ENCODE measurements at regions not wholly inside any gene's neighbourhood (a gene's known extent, or its start where the extent isn't known, plus 50 kb on each side); places are given as distances from the start of the nearest gene placed in this dataset.

DNA sequence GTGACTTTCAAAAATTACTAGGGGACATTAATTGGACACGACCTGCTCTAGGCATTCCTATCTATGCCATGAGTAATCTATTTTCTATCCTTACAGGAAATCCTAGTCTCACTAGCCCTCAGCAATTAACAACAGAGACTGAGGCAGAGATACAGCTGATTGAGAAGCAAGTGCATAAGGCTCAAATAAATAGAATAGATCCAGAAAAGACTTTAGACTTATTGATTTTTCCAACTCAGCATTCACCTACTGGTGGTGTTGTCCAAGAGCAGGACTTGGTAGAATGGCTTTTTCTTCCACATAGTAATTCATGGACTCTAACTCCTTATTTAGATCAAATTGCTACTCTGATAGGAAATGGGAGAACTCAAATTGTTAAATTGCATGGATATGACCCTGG lies 148.0 kb downstream of the ZNF33B start:
- H3K4me3 ChIP-seq (ENCODE audit: low read depth, low read length): no peak overlapping the region
- TF ChIP-seq, protein P1, sequence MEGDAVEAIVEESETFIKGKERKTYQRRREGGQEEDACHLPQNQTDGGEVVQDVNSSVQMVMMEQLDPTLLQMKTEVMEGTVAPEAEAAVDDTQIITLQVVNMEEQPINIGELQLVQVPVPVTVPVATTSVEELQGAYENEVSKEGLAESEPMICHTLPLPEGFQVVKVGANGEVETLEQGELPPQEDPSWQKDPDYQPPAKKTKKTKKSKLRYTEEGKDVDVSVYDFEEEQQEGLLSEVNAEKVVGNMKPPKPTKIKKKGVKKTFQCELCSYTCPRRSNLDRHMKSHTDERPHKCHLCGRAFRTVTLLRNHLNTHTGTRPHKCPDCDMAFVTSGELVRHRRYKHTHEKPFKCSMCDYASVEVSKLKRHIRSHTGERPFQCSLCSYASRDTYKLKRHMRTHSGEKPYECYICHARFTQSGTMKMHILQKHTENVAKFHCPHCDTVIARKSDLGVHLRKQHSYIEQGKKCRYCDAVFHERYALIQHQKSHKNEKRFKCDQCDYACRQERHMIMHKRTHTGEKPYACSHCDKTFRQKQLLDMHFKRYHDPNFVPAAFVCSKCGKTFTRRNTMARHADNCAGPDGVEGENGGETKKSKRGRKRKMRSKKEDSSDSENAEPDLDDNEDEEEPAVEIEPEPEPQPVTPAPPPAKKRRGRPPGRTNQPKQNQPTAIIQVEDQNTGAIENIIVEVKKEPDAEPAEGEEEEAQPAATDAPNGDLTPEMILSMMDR (IDR thresholded peaks at IDR 0.05; ENCODE audit: low read depth, low read length): no peak

DNA sequence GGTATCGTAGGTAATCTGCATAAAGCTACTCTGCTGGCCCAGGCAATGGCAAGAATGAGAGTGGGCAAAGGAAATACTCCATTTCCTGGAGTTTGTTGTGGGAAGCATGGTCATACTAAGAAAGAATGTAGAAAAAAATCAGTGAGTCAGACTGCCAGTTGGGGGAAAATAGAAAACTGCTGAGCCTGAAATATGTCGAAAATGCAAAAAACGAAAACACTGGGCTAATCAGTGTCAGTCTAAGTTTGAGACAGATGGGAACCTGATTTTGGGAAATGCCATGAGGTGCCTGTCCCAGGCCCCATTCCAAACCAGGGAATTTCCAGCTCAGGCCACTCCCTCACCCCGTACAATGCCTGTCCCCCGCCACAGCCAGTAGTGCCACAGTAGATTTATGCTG lies 150.0 kb downstream of the ZNF33B start:
- peak overlapping the region; percentile 38 for H3K4me3 ChIP-seq (ENCODE audit: low read depth, low read length)
- TF ChIP-seq, protein P1 (IDR thresholded peaks at IDR 0.05; ENCODE audit: low read depth, low read length): no peak

DNA sequence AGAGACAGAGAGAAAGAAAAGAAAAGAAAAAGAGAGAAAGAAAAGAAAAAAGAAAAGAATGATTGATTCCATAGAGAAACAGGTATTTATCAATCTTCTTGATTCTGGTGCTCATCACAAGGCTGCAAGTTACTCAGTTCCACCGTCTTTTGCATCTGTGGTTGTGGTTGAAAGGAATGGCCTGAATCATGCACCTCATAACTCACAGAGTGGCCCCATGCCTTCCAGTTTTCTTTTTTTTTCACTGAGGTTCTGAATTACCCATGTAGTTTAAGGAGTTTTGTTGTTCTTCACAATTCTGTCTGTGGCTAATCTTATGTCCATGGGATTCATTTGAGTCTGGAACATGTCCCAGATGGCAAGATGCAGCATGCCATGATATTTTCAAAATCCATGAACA lies 156.0 kb downstream of the ZNF33B start:
- TF ChIP-seq, protein P1 (IDR thresholded peaks at IDR 0.05; ENCODE audit: low read depth, low read length): no peak
- no peak overlapping the region for H3K4me3 ChIP-seq (ENCODE audit: low read depth, low read length)

DNA sequence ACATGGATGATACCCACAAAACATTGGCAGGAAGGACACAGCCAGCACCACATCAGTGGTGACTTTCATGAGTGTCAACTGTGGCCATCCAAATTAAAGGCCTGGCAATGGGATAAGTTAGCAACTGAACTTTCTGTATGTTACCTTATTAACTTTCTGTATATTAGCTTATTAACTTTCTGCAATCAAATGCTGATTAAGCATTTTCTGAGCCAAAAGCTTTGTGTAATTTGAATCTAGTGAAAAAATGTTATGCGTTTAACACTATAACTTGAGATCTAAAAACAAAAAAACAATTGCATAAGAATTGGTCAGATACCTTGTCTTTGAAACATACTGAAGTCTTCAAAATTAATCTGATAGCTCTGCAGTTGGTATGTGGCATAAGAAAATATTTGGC lies 159.3 kb downstream of the ZNF33B start:
- TF ChIP-seq, protein P1 (IDR thresholded peaks at IDR 0.05; ENCODE audit: low read depth, low read length): no peak
- no peak overlapping the region for H3K4me3 ChIP-seq (ENCODE audit: low read depth, low read length)

DNA sequence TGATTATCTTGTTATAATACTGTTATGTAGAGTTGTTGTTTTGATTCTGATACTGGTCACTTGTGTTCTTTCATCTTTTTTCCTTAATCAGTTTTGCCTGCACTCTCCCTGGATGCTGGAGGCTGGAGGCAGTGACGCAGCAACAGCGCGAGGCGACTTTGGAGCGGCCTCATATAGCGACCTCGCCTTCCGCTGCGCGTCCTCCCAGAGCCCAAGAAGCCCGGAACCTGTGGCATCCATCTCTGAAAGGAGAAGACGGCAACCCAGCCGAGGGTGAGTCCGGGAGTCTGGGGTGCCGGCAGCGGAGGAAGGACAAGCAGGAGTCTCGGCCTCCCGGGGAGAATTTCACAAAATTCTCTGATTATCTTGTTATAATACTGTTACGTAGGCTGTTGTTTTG lies 161.2 kb downstream of the ZNF33B start:
- peak overlapping the region; percentile 78 for H3K4me3 ChIP-seq (ENCODE audit: low read depth, low read length)
- TF ChIP-seq, protein P1 (IDR thresholded peaks at IDR 0.05; ENCODE audit: low read depth, low read length): no peak

DNA sequence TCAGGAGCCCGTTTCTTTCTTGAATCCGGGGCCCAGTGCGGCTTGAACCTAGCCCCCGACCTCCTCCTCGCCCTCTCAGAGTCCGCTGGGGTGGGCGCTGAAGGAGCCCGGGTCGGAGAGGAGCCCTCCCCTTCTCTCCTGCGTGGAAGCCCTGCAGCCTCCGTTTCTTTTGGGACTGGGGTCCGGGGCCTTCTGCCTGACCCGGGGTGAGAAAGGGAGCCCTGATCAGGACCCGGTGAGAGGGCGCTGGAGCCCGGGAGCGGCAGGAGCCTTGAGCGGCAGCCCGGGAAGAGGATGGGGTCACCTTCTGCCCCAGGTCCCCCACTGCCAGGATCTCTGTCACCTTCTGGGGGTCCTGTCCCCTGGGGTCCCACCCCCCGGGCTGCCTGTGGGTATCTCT lies 162.3 kb downstream of the ZNF33B start:
- TF ChIP-seq, protein P1 (IDR thresholded peaks at IDR 0.05; ENCODE audit: low read depth, low read length): no peak
- H3K4me3 ChIP-seq (ENCODE audit: low read depth, low read length): peak overlapping the region; percentile 78

DNA sequence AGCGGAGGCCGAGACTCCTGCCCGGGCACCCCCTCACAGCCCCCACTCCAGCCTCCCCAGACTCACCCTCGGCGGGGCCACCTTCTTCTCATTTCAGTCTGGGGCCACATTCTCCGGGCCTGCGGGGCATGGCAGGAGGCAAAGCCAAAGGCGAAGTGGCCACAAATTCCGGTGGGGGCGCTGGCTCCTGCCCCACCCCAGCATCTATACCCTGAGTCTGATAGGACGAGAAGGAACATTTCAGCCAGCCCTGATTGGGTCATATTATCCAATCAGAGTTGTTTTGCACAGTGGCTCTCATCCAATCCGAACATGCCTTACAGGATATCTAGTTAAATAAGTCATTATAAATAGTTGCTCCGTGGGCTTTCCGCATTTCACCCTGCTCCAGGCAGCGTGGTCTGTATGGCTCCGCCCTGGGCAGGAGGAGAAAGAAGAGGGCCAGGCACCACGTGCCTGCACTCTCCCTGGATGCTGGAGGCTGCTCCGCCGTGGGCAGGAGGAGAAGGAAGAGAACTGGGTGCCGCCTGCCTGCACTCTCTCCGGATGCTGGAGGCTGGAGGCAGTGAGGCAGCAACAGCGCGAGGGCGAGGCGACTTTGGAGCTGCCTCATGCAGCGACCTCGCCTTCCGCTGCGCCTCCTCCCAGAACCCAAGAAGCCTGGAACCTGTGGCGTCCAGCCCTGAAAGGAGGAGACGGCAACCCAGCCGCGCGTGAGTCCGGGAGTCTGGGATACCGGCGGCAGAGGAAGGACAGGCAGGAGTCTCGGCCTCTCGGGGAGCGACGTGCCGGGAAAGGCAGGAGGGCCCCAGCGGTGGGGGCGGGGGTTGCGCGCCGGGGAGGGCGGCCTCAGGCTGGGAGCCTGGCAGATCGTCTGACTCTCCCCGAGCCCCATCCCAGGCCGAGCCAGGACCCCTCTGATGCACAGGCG lies 162.9 kb downstream of the ZNF33B start:
- TF ChIP-seq, protein P1 (IDR thresholded peaks at IDR 0.05; ENCODE audit: low read depth, low read length): no peak
- peak overlapping the region; percentile 78 for H3K4me3 ChIP-seq (ENCODE audit: low read depth, low read length)

Measured in WI38 (cell line).